HL-60 (cell line): ENCODE measurements at regions not wholly inside any gene's neighbourhood (a gene's known extent, or its start where the extent isn't known, plus 50 kb on each side); places are given as distances from the start of the nearest gene placed in this dataset.

Experiments
- DNase-seq, 2 experiments: peaks; one replicate each; pipeline ENCODE4 v3.0.0-alpha.2; 2010 to 2020; ENCODE audit warnings: low read depth in 1 of 2, low spot score in 1 of 2
- H3K27ac ChIP-seq: fragments of 250-450 bp; sonication (Bioruptor Pico); replicated peaks from 2 replicates; pipeline ENCODE4 v1.5.1; 2020; ENCODE audit warnings: mild to moderate bottlenecking, moderate library complexity
- H3K27me3 ChIP-seq: fragments of 250-450 bp; sonication (Bioruptor Pico); 2 replicates; pipeline ENCODE4 v1.5.1; 2021; ENCODE audit warnings: mild to moderate bottlenecking, moderate library complexity; ENCODE audit not compliant: insufficient read depth, poor library complexity, severe bottlenecking
- H3K4me3 ChIP-seq: replicated peaks from 2 replicates; pipeline ENCODE4 v1.5.1; 2011; ENCODE audit warnings: mild to moderate bottlenecking, control low read depth, low read length; ENCODE audit not compliant: insufficient read depth
- CTCF ChIP-seq: IDR thresholded peaks from one replicate; pipeline ENCODE4 v1.5.1; 2011; ENCODE audit warnings: low read length, control low read depth, inconsistent platforms; ENCODE audit not compliant: insufficient read depth
- GABPA ChIP-seq: IDR thresholded peaks from 2 replicates; pipeline ENCODE4 v1.6.1; 2012; ENCODE audit warnings: low read depth
- POLR2AphosphoS5 ChIP-seq: IDR thresholded peaks from 2 replicates; pipeline ENCODE4 v1.6.1; 2012; ENCODE audit warnings: low read depth
- REST ChIP-seq: IDR thresholded peaks from 2 replicates; pipeline ENCODE4 v1.6.1; 2012; ENCODE audit warnings: low read depth; ENCODE audit not compliant: insufficient replicate concordance
- SPI1 ChIP-seq: IDR thresholded peaks from 2 replicates; pipeline ENCODE4 v1.6.1; 2012; ENCODE audit warnings: low read depth, mild to moderate bottlenecking, borderline replicate concordance

DNA sequence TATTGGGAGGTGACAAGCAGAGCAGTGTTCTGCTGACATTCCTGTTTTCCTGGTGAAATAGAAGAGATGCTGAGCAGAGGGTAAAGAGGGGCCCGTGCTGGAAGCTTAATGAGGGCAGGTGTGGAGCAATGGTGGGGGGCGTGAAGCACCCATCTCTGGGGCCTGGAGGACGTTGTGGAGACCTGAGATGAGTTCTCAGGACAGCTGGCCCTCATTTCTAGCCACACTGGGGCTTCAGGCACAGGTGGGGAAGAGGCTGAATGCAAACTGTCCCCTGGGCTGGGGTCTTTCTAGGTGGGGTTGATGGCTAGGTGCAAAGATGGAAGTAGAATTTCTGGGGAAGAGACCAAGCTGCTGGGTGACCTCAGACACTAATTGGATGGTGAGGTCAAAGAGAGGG lies 274.2 kb upstream of the TCERG1L start:
- no peak for DNase-seq
- Histone ChIP-seq H3K27ac (no peak overlapping the region), H3K27me3 (no peaks in the 10 kb centered on the region), H3K4me3 (no peak overlapping the region)
- TF ChIP-seq REST = no peak
- TF ChIP-seq GABPA = no peak
- TF ChIP-seq SPI1 = no peak
- TF ChIP-seq POLR2AphosphoS5 = no peak
- TF ChIP-seq CTCF = no peak

- TF ChIP-seq CTCF = no peak
- TF ChIP-seq GABPA = no peak
- TF ChIP-seq POLR2AphosphoS5 = no peak
- no peak for TF ChIP-seq REST
- no peak for TF ChIP-seq SPI1
- H3K27ac ChIP-seq = no peak overlapping the region
- H3K27me3 ChIP-seq = no peaks in the 10 kb centered on the region
- H3K4me3 ChIP-seq = no peak overlapping the region
- no peak for DNase-seq
These were observed 275.4 kb upstream of the TCERG1L start for GRCh38 chr10:131586958-131587357.

GRCh38 chr10:131587976-131588680 lies 276.6 kb upstream of the TCERG1L start:
- Histone ChIP-seq H3K27me3 (no peaks in the 10 kb centered on the region), H3K4me3 (no peak overlapping the region), H3K27ac (no peak overlapping the region)
- no peak for TF ChIP-seq SPI1
- no peak for TF ChIP-seq GABPA
- TF ChIP-seq POLR2AphosphoS5 = no peak
- no peak for TF ChIP-seq CTCF
- no peak for TF ChIP-seq REST
- DNase-seq = no peak
